IPS-15b (cell line): ENCODE measurements at regions not wholly inside any gene's neighbourhood (a gene's known extent, or its start where the extent isn't known, plus 50 kb on each side); places are given as distances from the start of the nearest gene placed in this dataset.
"Not testable (repeated sequence)": the region's sequence is repeated elsewhere in the genome, so short reads cannot be mapped to it uniquely, and the experiment has no call there.

Experiments
- H3K27me3 ChIP-seq: one replicate; pipeline ENCODE4 v1.6.1; 2013; ENCODE audit warnings: low read length; ENCODE audit not compliant: control insufficient read depth, insufficient read depth
- H3K36me3 ChIP-seq: one replicate; pipeline ENCODE4 v1.6.1; 2013; ENCODE audit warnings: low read length; ENCODE audit not compliant: control insufficient read depth, insufficient read depth
- H3K4me1 ChIP-seq: one replicate; pipeline ENCODE4 v1.6.1; 2013; ENCODE audit warnings: mild to moderate bottlenecking, low read length; ENCODE audit not compliant: control insufficient read depth, insufficient read depth
- H3K4me3 ChIP-seq: one replicate; pipeline ENCODE4 v1.5.1; 2013; ENCODE audit warnings: low read depth, low read length
- H3K9ac ChIP-seq: one replicate; pipeline ENCODE4 v1.6.1; 2013; ENCODE audit warnings: low read depth, mild to moderate bottlenecking, low read length
- H3K9me3 ChIP-seq: one replicate; pipeline ENCODE4 v1.6.1; 2013; ENCODE audit warnings: mild to moderate bottlenecking, low read length; ENCODE audit not compliant: control insufficient read depth, insufficient read depth

DNA sequence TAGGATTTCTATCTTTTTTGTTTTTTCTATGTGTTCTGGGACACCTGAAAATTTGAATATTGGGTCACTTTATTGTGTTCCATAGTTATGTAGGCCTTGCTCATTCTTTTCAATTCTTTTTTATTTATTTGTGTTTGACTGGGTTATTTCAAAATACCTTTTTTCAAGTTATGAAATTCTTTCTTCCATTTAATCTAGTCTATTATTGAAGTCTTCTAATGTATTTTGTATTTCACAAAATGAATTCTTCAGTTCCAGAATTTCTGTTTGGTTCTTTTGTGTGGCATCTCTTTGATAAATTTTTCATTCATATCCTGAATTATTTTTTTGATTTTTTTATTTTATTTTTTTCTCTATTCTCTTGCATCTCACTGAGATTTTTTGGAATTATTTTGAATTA, 628.8 kb downstream of the NR2F1-AS1 start:
- Histone ChIP-seq H3K4me3 (no peak overlapping the region), H3K27me3 (no peaks in the 10 kb centered on the region), H3K9ac (no peak overlapping the region), H3K4me1 (no peaks in the 10 kb centered on the region), H3K36me3 (no peaks in the 10 kb centered on the region), H3K9me3 (no peaks in the 10 kb centered on the region)

DNA sequence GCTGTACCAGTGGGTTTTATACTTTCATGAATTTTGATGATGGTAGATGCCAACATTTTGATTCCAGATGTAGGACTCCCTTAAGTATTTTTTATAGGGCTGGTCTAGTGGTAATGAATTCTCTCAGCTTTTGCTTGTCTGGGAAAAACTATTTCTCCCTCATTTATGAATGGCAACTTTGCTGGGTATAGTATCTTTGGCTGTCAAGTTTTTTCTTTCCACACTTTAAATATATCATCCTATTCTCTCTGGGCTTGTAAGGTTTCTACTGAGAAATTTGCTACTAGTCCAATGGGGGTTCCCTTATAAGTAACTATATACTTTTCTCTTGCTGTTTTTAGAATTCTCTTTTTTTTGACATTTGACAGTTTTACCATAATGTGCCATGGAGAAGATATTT, 629.3 kb downstream of the NR2F1-AS1 start:
- H3K27me3 ChIP-seq = no peaks in the 10 kb centered on the region

DNA sequence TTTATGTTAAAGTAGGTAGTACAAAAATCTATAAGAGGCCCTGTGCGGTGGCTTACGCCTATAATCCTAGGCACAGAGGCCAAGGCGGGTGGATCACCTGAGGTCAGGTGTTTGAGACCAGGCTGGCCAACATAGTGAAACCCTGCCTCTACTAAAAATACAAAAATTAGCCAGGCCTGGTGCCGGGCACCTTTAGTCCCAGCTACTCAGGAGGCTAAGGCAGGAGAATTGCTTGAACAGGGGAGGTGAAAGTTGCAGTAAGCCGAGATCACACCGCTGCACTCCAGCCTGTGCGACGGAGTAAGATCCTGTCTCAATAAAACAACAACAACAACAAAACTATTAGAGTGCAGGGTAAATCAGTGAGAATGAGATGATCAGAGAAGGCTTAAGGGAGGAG, 634.5 kb downstream of the NR2F1-AS1 start:
- no peaks in the 10 kb centered on the region for H3K27me3 ChIP-seq
- H3K9me3 ChIP-seq = no peaks in the 10 kb centered on the region
- no peaks in the 10 kb centered on the region for H3K4me1 ChIP-seq
- H3K36me3 ChIP-seq = no peaks in the 10 kb centered on the region
- no peak overlapping the region for H3K4me3 ChIP-seq
- no peak overlapping the region for H3K9ac ChIP-seq

More for the DNA sequence above, 629.3 kb downstream of the NR2F1-AS1 start:
- H3K9me3 ChIP-seq = no peaks in the 10 kb centered on the region
- no peaks in the 10 kb centered on the region for H3K36me3 ChIP-seq
- H3K4me3 ChIP-seq = no peak overlapping the region
- H3K4me1 ChIP-seq = no peaks in the 10 kb centered on the region
- no peak overlapping the region for H3K9ac ChIP-seq

DNA sequence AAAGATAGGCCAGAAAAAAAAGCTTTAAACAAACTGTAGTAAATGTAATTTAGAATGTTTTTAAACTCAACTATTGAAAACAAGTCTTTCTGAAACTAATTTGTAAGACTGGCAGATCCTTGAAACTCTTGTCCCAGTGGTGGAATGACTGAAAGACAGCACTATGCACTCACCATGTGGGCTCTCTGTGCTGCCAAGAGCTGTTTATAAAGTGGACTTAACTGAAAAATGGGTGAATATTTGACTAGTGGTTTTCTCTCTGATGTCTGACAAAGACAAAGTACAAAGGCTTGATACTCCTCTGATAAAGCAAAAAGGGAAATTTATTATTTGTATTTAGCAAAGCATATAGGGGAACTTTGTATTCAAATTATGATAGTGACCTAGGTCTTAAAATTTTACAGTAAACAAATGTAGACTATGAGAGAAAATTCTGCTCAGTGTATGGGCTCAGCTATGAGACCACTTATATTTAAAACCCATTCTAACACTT, 635.4 kb downstream of the NR2F1-AS1 start:
- no peaks in the 10 kb centered on the region for H3K9me3 ChIP-seq
- H3K27me3 ChIP-seq = no peaks in the 10 kb centered on the region
- H3K4me3 ChIP-seq = no peak overlapping the region
- no peak overlapping the region for H3K9ac ChIP-seq
- H3K36me3 ChIP-seq = no peaks in the 10 kb centered on the region
- no peaks in the 10 kb centered on the region for H3K4me1 ChIP-seq

DNA sequence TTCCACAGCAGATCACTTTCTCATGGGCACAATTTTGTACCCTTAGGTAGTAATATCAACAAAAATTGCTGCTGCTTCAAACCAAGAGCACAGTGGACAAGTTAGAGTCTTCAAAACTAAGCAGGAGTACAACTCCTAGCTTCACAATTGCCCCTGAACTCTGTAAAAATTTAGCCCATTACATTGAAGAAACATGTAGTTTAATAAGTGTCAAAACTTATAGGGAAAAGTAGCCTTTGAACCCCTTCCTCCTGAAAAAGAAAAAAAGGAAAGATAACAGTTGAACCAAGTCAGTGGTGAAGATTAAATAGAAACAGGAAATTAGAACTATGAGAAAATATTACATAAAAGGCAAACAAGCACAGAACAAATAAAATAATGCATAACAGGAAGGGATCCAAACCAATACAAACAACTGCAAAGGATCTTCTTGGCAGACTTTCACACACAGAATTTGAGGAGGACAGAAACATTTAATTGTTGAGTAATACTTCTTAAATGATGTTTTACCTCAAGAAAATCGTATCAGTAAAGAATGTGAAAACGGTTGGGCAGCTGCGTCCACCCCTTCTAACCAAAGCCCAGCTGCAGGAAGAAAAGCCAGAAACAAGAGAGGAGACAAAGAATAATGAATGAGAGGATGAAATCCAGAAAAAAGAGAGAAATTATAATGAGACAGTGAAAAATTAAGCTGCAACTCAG, 636.0 kb downstream of the NR2F1-AS1 start:
- Histone ChIP-seq H3K4me1 (no peaks in the 10 kb centered on the region), H3K9ac (no peak overlapping the region), H3K4me3 (no peak overlapping the region), H3K36me3 (no peaks in the 10 kb centered on the region), H3K27me3 (no peaks in the 10 kb centered on the region), H3K9me3 (no peaks in the 10 kb centered on the region)

DNA sequence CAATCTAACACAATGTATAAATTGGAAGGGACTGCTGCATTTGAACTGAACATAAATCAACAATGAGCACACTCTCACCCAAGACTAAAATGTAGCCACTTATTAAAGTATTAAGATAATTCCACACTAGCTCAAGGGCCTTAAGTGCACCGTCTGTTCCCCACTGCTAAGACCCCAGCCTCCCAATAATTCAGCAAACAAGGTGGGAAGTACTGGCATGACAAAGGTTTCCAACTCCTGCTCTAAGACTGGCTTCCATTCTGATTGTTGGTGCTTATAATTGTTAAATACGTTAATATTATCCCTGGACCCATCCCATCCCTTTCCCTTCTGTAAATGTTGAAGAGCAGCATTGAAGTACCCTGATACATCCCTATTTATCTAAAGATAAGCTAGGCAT, 636.7 kb downstream of the NR2F1-AS1 start:
- H3K27me3 ChIP-seq = no peaks in the 10 kb centered on the region
- no peaks in the 10 kb centered on the region for H3K9me3 ChIP-seq
- no peak overlapping the region for H3K9ac ChIP-seq
- H3K4me1 ChIP-seq = no peaks in the 10 kb centered on the region
- no peaks in the 10 kb centered on the region for H3K36me3 ChIP-seq
- H3K4me3 ChIP-seq = no peak overlapping the region

DNA sequence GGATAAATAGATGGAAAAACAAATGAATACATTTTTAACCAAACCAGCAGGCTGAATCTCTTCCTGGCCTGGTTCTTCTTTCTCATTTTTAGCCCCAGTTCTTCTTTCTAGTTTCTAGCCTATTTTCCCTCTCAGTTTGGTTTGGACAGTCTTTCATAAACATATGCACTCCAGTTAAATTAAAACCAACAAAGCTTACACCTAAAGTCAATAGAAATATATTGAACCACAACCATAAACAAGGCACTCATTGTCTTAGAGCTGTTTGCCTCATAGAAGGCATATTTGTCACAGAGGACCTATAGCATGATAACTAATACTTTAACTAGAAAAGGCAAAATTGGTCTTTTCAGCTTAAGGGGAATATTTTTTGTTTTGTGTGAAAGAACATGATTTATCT, 638.3 kb downstream of the NR2F1-AS1 start:
- H3K9me3 ChIP-seq = no peaks in the 10 kb centered on the region
- no peaks in the 10 kb centered on the region for H3K27me3 ChIP-seq

DNA sequence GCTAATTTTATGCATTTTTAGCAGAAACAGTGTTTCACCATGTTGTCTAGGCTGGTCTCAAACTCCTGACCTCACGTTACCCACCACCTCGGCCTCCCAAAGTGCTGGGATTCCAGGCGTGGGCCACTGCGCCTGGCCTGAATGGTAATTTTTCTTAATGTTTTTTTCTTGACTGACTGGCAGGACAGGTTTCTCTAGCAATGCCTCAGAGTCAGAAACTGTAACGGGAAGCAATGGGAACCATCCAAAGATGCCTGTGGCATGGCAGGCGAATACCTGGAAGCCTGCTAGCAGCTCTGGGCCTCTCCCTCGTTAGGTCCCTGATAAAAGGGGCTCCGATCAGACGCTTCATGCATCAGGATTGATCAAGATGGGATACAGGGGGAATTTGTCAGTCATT, 639.2 kb downstream of the NR2F1-AS1 start:
- Histone ChIP-seq H3K36me3 (no peaks in the 10 kb centered on the region), H3K4me3 (no peak overlapping the region), H3K9me3 (no peaks in the 10 kb centered on the region), H3K9ac (no peak overlapping the region), H3K27me3 (no peaks in the 10 kb centered on the region), H3K4me1 (no peaks in the 10 kb centered on the region)

More for the DNA sequence above, 638.3 kb downstream of the NR2F1-AS1 start:
- Histone ChIP-seq H3K4me1 (no peaks in the 10 kb centered on the region), H3K36me3 (no peaks in the 10 kb centered on the region), H3K4me3 (no peak overlapping the region), H3K9ac (no peak overlapping the region)

DNA sequence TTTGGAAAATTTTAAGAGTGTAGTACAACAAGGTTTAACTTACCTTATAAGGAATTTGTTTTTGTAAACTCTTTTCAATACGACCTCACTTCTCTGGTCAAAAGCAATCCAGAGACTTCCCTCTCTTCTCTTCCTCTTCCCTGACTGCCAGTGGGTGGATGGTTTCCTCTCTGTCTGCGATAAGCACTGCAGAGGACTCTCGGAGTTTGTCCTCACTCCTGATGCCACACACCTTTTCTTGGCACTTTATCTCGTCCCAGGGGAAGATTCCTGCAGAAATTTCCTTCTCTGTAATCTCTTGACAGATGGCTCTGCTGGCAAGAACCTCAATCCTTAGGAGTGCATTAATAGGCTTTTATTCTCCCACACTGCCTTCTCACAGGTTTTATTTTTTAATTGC, 641.6 kb downstream of the NR2F1-AS1 start:
- no peak overlapping the region for H3K9ac ChIP-seq
- no peaks in the 10 kb centered on the region for H3K27me3 ChIP-seq
- H3K36me3 ChIP-seq = no peaks in the 10 kb centered on the region
- no peaks in the 10 kb centered on the region for H3K9me3 ChIP-seq
- no peak overlapping the region for H3K4me3 ChIP-seq
- H3K4me1 ChIP-seq = no peaks in the 10 kb centered on the region

DNA sequence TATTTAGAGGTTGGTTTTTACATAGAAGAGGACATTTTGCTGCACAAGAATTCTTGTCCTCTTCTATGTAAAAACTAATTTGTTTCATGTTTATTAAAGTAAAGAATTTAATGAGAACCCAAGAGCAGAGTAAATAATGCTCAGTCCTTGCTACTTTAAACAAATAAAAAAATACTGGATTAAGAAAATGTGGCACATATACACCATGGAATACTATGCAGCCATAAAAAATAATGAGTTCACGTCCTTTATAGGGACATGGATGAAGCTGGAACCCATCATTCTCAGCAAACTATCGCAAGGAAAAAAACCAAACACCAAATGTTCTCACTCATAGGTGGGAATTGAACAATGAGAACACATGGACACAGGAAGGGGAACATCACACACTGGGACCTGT, 643.6 kb downstream of the NR2F1-AS1 start:
- H3K9me3 ChIP-seq, H3K4me1 ChIP-seq, H3K36me3 ChIP-seq, H3K27me3 ChIP-seq, H3K9ac ChIP-seq, H3K4me3 ChIP-seq: not testable (repeated sequence)

DNA sequence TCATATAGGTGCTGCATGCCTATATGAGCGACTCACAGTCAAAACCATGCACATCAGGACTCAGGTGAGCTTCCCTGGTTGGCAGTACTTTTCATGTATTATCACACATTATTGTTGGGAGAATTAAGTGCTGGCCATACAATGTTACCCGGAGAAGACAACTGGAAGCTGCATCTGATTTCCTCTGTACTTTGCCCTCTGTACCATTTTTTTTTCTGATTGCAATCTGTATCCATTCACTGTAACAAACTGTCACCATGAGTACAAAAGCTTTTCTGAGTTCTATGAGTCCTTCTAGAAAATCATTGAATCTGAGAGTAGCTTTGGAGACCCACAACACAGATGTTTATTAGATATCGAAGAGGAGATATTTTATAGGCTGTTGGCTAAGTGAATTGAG, 651.0 kb downstream of the NR2F1-AS1 start:
- Histone ChIP-seq H3K4me1 (no peaks in the 10 kb centered on the region), H3K27me3 (no peaks in the 10 kb centered on the region), H3K9me3 (no peaks in the 10 kb centered on the region), H3K4me3 (no peak overlapping the region), H3K36me3 (no peaks in the 10 kb centered on the region), H3K9ac (no peak overlapping the region)

DNA sequence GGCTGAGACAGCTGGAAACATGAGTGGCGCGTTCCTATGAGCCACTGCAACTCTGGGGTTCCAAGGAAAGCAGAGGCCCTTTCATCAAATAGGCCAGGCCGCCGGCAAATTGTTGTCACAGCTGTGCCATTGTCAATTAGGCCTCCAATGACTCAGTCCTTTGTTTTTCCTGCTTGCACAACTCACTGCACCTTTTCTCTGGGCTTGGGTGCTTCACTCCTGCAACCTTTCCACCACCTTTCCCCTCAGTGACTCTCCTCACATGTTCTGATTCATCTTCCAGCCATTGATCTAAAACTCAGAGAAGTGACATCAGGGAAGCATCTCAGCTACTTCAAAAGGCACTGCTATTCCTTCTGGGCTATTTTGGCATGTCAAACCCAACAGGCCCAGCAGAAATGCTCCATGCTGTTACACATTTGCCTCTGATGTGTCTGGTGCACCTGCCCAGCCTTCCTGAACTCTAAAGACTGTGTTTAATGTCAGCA, 653.7 kb downstream of the NR2F1-AS1 start:
- H3K9ac ChIP-seq = no peak overlapping the region
- no peaks in the 10 kb centered on the region for H3K9me3 ChIP-seq
- no peak overlapping the region for H3K4me3 ChIP-seq
- H3K36me3 ChIP-seq = no peaks in the 10 kb centered on the region
- H3K4me1 ChIP-seq = peaks cover 9% of the 10 kb centered on the region
- no peaks in the 10 kb centered on the region for H3K27me3 ChIP-seq
